HEK293 (cell line): ENCODE measurements at regions not wholly inside any gene's neighbourhood (a gene's known extent, or its start where the extent isn't known, plus 50 kb on each side); places are given as distances from the start of the nearest gene placed in this dataset.

Experiments
- CTCF ChIA-PET: fragments of 350-600 bp; formaldehyde crosslinking; extraction: SDS; loops from one replicate; lab custom pipeline; 2021; ENCODE audit warnings: antibody characterized with exemption; lab: Yijun Ruan, JAX
- POLR2A ChIA-PET: fragments of 300-600 bp; formaldehyde crosslinking; extraction: SDS; loops from one replicate; lab custom pipeline; 2020; ENCODE audit warnings: antibody characterized with exemption, inconsistent platforms; lab: Yijun Ruan, JAX
- H3K27ac ChIP-seq: fragments of 200-500 bp; sonication (Bioruptor generic); 2 replicates; pipeline ENCODE4 v1.5.1; 2014; ENCODE audit warnings: low read depth, low read length, control low read depth, inconsistent platforms; ENCODE audit errors: extremely low read depth
- H3K36me3 ChIP-seq, 2 experiments: fragments of 200-500 bp in 1 of 2; sonication (Bioruptor generic) in 1 of 2; 1 replicate in 1 of 2; 2 replicates in 1 of 2; pipeline ENCODE4 v1.5.1; 2014 to 2017; ENCODE audit warnings: inconsistent platforms in 2 of 2, low read length in 2 of 2; ENCODE audit not compliant: control insufficient read depth in 2 of 2, insufficient read depth in 1 of 2
- H3K4me1 ChIP-seq: fragments of 200-500 bp; sonication (Bioruptor generic); 2 replicates; pipeline ENCODE4 v1.5.1; 2014; ENCODE audit warnings: mild to moderate bottlenecking, low read length, inconsistent platforms; ENCODE audit not compliant: control insufficient read depth, insufficient read depth
- H3K4me3 ChIP-seq: 2 replicates; pipeline ENCODE4 v1.5.1; 2011; ENCODE audit warnings: low read depth, mild to moderate bottlenecking, control low read depth, low read length, moderate library complexity
- H3K9me3 ChIP-seq: fragments of 200-500 bp; sonication (Bioruptor generic); 2 replicates; pipeline ENCODE4 v1.5.1; 2014; ENCODE audit warnings: low read depth, low read length, inconsistent platforms; ENCODE audit not compliant: control insufficient read depth, insufficient read depth
- EGR2 ChIP-seq: fragments of 450-650 bp; formaldehyde crosslinking; IDR thresholded peaks from 2 replicates; pipeline ENCODE4 v1.5.1; 2016; ENCODE audit warnings: low read depth, missing biosample characterization, missing genetic modification characterization
- GLI4 ChIP-seq: fragments of 450-650 bp; formaldehyde crosslinking; IDR thresholded peaks from 2 replicates; pipeline ENCODE4 v1.5.1; 2016; ENCODE audit warnings: missing biosample characterization, missing genetic modification characterization
- GLIS2 ChIP-seq: fragments of 450-650 bp; formaldehyde crosslinking; IDR thresholded peaks from 2 replicates; pipeline ENCODE4 v1.5.1; 2016; ENCODE audit warnings: missing biosample characterization, missing genetic modification characterization
- KLF17 ChIP-seq: fragments of 450-650 bp; formaldehyde crosslinking; IDR thresholded peaks from 2 replicates; pipeline ENCODE4 v1.5.1; 2016; ENCODE audit warnings: missing biosample characterization, missing genetic modification characterization
- MEIS1 ChIP-seq: sonication (generic); formaldehyde crosslinking; IDR thresholded peaks from 2 replicates; pipeline ENCODE4 v1.8.1; 2022; ENCODE audit warnings: missing genetic modification reagents, mild to moderate bottlenecking, borderline replicate concordance
- PRDM4 ChIP-seq: fragments of 450-650 bp; formaldehyde crosslinking; IDR thresholded peaks from 2 replicates; pipeline ENCODE4 v1.5.1; 2017; ENCODE audit warnings: missing biosample characterization, missing genetic modification characterization
- PRDM6 ChIP-seq: fragments of 450-650 bp; formaldehyde crosslinking; IDR thresholded peaks from 2 replicates; pipeline ENCODE4 v1.5.1; 2017; ENCODE audit warnings: missing biosample characterization, missing genetic modification characterization
- REPIN1 ChIP-seq: fragments of 450-650 bp; formaldehyde crosslinking; IDR thresholded peaks from 2 replicates; pipeline ENCODE4 v1.5.1; 2017; ENCODE audit warnings: missing biosample characterization, missing genetic modification characterization, low read depth
- REST ChIP-seq: fragments of 450-650 bp; formaldehyde crosslinking; IDR thresholded peaks from 2 replicates; pipeline ENCODE4 v1.5.1; 2016; ENCODE audit warnings: missing biosample characterization, missing genetic modification characterization
- ZNF146 ChIP-seq: fragments of 450-650 bp; formaldehyde crosslinking; IDR thresholded peaks from 2 replicates; pipeline ENCODE4 v1.5.1; 2016; ENCODE audit warnings: missing biosample characterization, missing genetic modification characterization
- ZNF174 ChIP-seq: fragments of 450-650 bp; formaldehyde crosslinking; IDR thresholded peaks from 2 replicates; pipeline ENCODE4 v1.5.0; 2017; ENCODE audit warnings: missing biosample characterization, mild to moderate bottlenecking, missing genetic modification characterization
- ZNF274 ChIP-seq, 2 experiments: fragments of 200-500 bp in 1 of 2; fragments of 450-650 bp in 1 of 2; sonication (Bioruptor generic) in 1 of 2; formaldehyde crosslinking in 1 of 2; IDR thresholded peaks; 2 replicates each; pipeline versions ENCODE4 v1.5.1 to v1.6.1; 2014 to 2016; ENCODE audit warnings: borderline replicate concordance in 1 of 2, inconsistent platforms in 1 of 2, low read length in 1 of 2, missing biosample characterization in 1 of 2, missing genetic modification characterization in 1 of 2
- ZNF416 ChIP-seq: fragments of 450-650 bp; formaldehyde crosslinking; IDR thresholded peaks from 2 replicates; pipeline ENCODE4 v1.5.1; 2016; ENCODE audit warnings: missing biosample characterization, missing genetic modification characterization
- ZNF48 ChIP-seq: fragments of 450-650 bp; formaldehyde crosslinking; IDR thresholded peaks from 2 replicates; pipeline ENCODE4 v1.5.1; 2016; ENCODE audit warnings: missing biosample characterization, missing genetic modification characterization
- ZNF514 ChIP-seq: fragments of 450-650 bp; formaldehyde crosslinking; IDR thresholded peaks from 2 replicates; pipeline ENCODE4 v1.5.1; 2016; ENCODE audit warnings: missing biosample characterization, missing genetic modification characterization
- ZNF555 ChIP-seq: fragments of 450-650 bp; formaldehyde crosslinking; conservative IDR thresholded peaks from 2 replicates; pipeline ENCODE4 v1.5.1; 2017; ENCODE audit warnings: missing biosample characterization, mild to moderate bottlenecking, missing genetic modification characterization, inconsistent platforms
- ZNF560 ChIP-seq: fragments of 450-650 bp; formaldehyde crosslinking; IDR thresholded peaks from 2 replicates; pipeline ENCODE4 v1.5.1; 2017; ENCODE audit warnings: missing biosample characterization, missing genetic modification characterization, borderline replicate concordance
- ZNF626 ChIP-seq: fragments of 450-650 bp; sonication (Bioruptor Pico); formaldehyde crosslinking; IDR thresholded peaks from 2 replicates; pipeline ENCODE4 v1.5.1; 2018; ENCODE audit warnings: missing biosample characterization, missing genetic modification characterization, inconsistent platforms
- ZNF629 ChIP-seq: fragments of 450-650 bp; formaldehyde crosslinking; IDR thresholded peaks from 2 replicates; pipeline ENCODE4 v1.5.1; 2017; ENCODE audit warnings: missing biosample characterization, missing genetic modification characterization
- ZNF660 ChIP-seq: fragments of 450-650 bp; IDR thresholded peaks from 2 replicates; pipeline ENCODE4 v1.5.1; 2018; ENCODE audit warnings: missing biosample characterization, mild to moderate bottlenecking, missing genetic modification characterization
- ZNF777 ChIP-seq: fragments of 450-650 bp; formaldehyde crosslinking; IDR thresholded peaks from 2 replicates; pipeline ENCODE4 v1.5.1; 2017; ENCODE audit warnings: missing biosample characterization, missing genetic modification characterization, borderline replicate concordance
- ZSCAN18 ChIP-seq: fragments of 450-650 bp; formaldehyde crosslinking; IDR thresholded peaks from 2 replicates; pipeline ENCODE4 v1.5.1; 2016; ENCODE audit warnings: missing biosample characterization, missing genetic modification characterization

GRCh38 chr2:153715218-153715850, 156.4 kb upstream of the GALNT13 start:
- H3K4me3 ChIP-seq = no peak overlapping the region
- H3K27ac ChIP-seq = no peak overlapping the region
- H3K9me3 ChIP-seq = no peaks in the 10 kb centered on the region
- TF ChIP-seq ZNF626 (no peak), ZNF48 (tag by site-specific recombination) (no peak), REST (tag by site-specific recombination) (no peak), ZNF274 (IDR thresholded peaks at IDR 0.05; ENCODE audit: low read length) (no peak), ZNF274 (tag by site-specific recombination; IDR thresholded peaks at IDR 0.05; ENCODE audit: borderline replicate concordance) (no peak), ZNF777 (tag by site-specific recombination) (no peak)
- no peaks in the 10 kb centered on the region for H3K4me1 ChIP-seq
- ChIA-PET POLR2A (no interaction called here), CTCF (no interaction called here)
- no peaks in the 10 kb centered on the region for H3K36me3 ChIP-seq

DNA sequence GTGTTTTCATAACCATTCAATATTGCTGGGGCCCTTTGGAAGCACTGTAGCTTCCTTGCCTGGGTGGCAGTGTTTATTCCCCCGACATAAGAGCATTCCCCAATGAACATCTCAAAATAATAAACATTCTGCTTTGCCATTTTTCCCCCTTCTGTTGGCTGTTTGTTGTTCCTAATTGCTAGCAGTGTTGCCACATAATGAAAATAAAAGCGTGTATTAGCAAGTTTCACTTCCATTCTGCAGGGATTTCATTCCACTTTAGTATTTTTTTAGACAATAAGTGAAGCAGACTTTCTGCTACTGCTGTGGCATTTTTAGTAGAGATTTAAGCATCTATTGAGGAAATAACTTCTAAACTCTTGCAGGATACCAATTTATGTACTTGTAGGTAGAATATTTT, 154.7 kb upstream of the GALNT13 start:
- POLR2A ChIA-PET = no interaction called here
- no peak overlapping the region for H3K4me3 ChIP-seq
- H3K9me3 ChIP-seq = no peaks in the 10 kb centered on the region
- no peak for TF ChIP-seq ZNF514
- TF ChIP-seq GLI4 (tag by site-specific recombination) = no peak
- TF ChIP-seq ZNF416 (tag by site-specific recombination) = no peak
- TF ChIP-seq REPIN1 (tag by site-specific recombination) = no peak
- TF ChIP-seq ZNF660 (tag by site-specific recombination) = no peak
- no peak for TF ChIP-seq PRDM6
- no peak for TF ChIP-seq PRDM4 (tag by site-specific recombination)
- no peak for TF ChIP-seq MEIS1
- no peak for TF ChIP-seq ZSCAN18 (tag by site-specific recombination)
- no peak for TF ChIP-seq EGR2
- no peak for TF ChIP-seq ZNF146
- no peak for TF ChIP-seq GLIS2 (tag by site-specific recombination)
- no peak for TF ChIP-seq KLF17
- TF ChIP-seq ZNF174 (tag by site-specific recombination) = no peak
- TF ChIP-seq ZNF560 (tag by site-specific recombination) = no peak
- no peak for TF ChIP-seq ZNF555 (tag by site-specific recombination)
- TF ChIP-seq ZNF629 = no peak
- H3K27ac ChIP-seq = no peak overlapping the region
- no peaks in the 10 kb centered on the region for H3K36me3 ChIP-seq
- H3K4me1 ChIP-seq = no peaks in the 10 kb centered on the region
- CTCF ChIA-PET = no interaction called here
